ENCODE measurements at regions not wholly inside any gene's neighbourhood (a gene's known extent, or its start where the extent isn't known, plus 50 kb on each side); places are given as distances from the start of the nearest gene placed in this dataset.
"Not testable (repeated sequence)": the region's sequence is repeated elsewhere in the genome, so short reads cannot be mapped to it uniquely, and the experiment has no call there.

DNA sequence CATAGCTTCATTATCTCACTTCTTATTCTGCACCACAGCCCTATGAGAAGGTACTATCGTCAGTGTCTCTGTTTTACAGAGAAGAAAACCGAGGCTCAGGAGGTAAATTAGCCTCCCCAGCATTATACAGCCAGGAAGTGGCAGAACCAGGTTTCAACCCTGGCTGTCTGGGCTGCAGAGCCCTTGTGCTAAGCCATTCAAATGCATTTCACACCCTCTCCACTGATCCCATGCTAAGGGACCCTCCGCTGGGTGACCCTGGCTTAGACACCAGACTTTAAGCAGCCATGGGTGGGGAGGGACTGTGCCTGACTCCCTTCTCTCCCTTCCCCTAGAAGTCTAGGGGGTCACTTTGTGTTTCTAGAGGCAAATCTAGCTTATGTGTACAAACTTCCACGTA lies 87.5 kb downstream of the RRAGC start:
- DNase-seq (ENCODE audit: low read depth in 1 of 2, low spot score in 1 of 2) = no peak
- Histone ChIP-seq H3K4me3 (no peak overlapping the region), H3K27ac (no peak overlapping the region), H3K9me3 (ENCODE audit: low read depth) (no peaks in the 10 kb centered on the region), H3K27me3 (no peaks in the 10 kb centered on the region), H3K36me3 (no peaks in the 10 kb centered on the region), H3K4me1 (ENCODE audit: low read depth) (no peaks in the 10 kb centered on the region)
- TF ChIP-seq, protein P1, sequence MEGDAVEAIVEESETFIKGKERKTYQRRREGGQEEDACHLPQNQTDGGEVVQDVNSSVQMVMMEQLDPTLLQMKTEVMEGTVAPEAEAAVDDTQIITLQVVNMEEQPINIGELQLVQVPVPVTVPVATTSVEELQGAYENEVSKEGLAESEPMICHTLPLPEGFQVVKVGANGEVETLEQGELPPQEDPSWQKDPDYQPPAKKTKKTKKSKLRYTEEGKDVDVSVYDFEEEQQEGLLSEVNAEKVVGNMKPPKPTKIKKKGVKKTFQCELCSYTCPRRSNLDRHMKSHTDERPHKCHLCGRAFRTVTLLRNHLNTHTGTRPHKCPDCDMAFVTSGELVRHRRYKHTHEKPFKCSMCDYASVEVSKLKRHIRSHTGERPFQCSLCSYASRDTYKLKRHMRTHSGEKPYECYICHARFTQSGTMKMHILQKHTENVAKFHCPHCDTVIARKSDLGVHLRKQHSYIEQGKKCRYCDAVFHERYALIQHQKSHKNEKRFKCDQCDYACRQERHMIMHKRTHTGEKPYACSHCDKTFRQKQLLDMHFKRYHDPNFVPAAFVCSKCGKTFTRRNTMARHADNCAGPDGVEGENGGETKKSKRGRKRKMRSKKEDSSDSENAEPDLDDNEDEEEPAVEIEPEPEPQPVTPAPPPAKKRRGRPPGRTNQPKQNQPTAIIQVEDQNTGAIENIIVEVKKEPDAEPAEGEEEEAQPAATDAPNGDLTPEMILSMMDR (IDR thresholded peaks at IDR 0.05; ENCODE audit: low read depth, low read length) = no peak

DNA sequence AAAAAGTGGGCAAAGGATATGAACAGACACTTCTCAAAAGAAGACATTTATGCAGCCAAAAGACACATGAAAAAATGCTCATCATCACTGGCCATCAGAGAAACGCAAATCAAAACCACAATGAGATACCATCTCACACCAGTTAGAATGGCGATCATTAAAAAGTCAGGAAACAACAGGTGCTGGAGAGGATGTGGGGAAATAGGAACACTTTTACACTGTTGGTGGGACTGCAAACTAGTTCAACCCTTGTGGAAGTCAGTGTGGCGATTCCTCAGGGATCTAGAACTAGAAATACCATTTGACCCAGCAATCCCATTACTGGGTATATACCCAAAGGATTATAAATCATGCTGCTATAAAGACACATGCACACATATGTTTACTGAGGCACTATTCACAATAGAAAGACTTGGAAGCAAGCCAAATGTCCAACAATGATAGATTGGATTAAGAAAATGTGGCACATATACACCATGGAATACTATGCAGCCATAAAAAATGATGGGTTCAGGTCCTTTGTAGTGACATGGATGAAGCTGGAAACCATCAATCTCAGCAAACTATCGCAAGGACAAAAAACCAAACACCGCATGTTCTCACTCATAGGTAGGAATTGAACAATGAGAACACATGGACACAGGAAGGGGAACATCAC lies 88.9 kb downstream of the RRAGC start:
- not testable (repeated sequence) for H3K4me3 ChIP-seq; H3K9me3 ChIP-seq (ENCODE audit: low read depth); H3K27me3 ChIP-seq

DNA sequence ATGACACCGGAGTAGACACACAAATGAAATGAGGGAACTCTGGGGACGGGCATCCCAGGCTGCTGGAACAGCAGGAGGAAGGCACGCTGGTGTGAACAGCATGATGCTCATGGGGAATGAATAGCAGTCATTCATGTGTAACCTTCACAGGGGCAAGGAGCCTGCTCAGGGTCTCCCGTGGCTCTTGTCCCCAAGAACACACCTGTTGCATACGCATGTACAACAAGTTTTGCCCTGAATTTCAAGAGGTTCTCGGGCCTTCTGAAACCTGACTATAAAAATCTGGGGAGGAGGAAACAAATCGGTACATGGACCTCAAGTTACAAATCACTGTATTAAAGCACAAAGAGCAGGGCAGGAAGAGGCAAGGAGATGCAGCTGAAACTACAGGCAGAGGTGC lies 93.4 kb downstream of the RRAGC start:
- Histone ChIP-seq H3K9me3 (ENCODE audit: low read depth) (no peaks in the 10 kb centered on the region), H3K4me1 (ENCODE audit: low read depth) (no peaks in the 10 kb centered on the region), H3K27ac (no peak overlapping the region), H3K36me3 (no peaks in the 10 kb centered on the region), H3K4me3 (no peak overlapping the region), H3K27me3 (no peaks in the 10 kb centered on the region)
- DNase-seq (ENCODE audit: low read depth in 1 of 2, low spot score in 1 of 2) = no peak
- TF ChIP-seq, protein P1 (IDR thresholded peaks at IDR 0.05; ENCODE audit: low read depth, low read length) = no peak

More for the DNA sequence above, 88.9 kb downstream of the RRAGC start:
- not testable (repeated sequence) for H3K4me1 ChIP-seq (ENCODE audit: low read depth); H3K36me3 ChIP-seq; H3K27ac ChIP-seq; DNase-seq (ENCODE audit: low read depth in 1 of 2, low spot score in 1 of 2)

- no peaks in the 10 kb centered on the region for H3K27me3 ChIP-seq
- H3K9me3 ChIP-seq (ENCODE audit: low read depth) = no peaks in the 10 kb centered on the region
- no peaks in the 10 kb centered on the region for H3K4me1 ChIP-seq (ENCODE audit: low read depth)
- TF ChIP-seq, protein P1 (IDR thresholded peaks at IDR 0.05; ENCODE audit: low read depth, low read length) = no peak
- H3K4me3 ChIP-seq = no peak overlapping the region
- no peaks in the 10 kb centered on the region for H3K36me3 ChIP-seq
- no peak overlapping the region for H3K27ac ChIP-seq
- no peak for DNase-seq (ENCODE audit: low read depth in 1 of 2, low spot score in 1 of 2)
Measured at GRCh38 chr1:38763121-38763520, 96.5 kb downstream of the RRAGC start.

- Histone ChIP-seq H3K27ac (no peak overlapping the region), H3K27me3 (no peaks in the 10 kb centered on the region), H3K4me1 (ENCODE audit: low read depth) (no peaks in the 10 kb centered on the region), H3K4me3 (no peak overlapping the region), H3K36me3 (no peaks in the 10 kb centered on the region), H3K9me3 (ENCODE audit: low read depth) (no peaks in the 10 kb centered on the region)
- no peak for DNase-seq (ENCODE audit: low read depth in 1 of 2, low spot score in 1 of 2)
- TF ChIP-seq, protein P1 (IDR thresholded peaks at IDR 0.05; ENCODE audit: low read depth, low read length) = no peak
Measured at GRCh38 chr1:38760562-38760961, 99.0 kb downstream of the RRAGC start.

DNA sequence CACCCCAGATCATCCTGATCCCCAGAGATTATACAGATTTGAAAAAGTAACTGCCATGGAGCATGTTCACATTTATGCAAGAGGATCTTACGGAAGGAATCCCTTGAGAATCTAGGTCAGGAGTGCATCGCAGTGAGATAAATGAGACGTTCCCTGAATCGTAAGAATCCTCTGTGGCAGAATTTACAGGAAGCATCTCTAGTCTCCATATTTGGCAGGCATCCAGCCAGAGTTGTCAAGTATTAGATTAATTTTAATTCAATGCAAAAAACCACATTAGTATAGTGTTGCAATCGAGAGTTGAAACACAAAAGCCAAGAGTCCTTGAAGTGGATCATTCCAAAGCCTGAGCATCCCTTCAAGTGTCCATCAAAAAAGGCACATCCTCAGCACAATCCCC lies 100.8 kb downstream of the RRAGC start:
- H3K4me1 ChIP-seq (ENCODE audit: low read depth) = no peaks in the 10 kb centered on the region
- H3K27ac ChIP-seq = no peak overlapping the region
- no peaks in the 10 kb centered on the region for H3K9me3 ChIP-seq (ENCODE audit: low read depth)
- H3K36me3 ChIP-seq = no peaks in the 10 kb centered on the region
- TF ChIP-seq, protein P1 (IDR thresholded peaks at IDR 0.05; ENCODE audit: low read depth, low read length) = no peak
- DNase-seq (ENCODE audit: low read depth in 1 of 2, low spot score in 1 of 2) = peak in 1 of 2 donors; percentile 45
- no peaks in the 10 kb centered on the region for H3K27me3 ChIP-seq
- no peak overlapping the region for H3K4me3 ChIP-seq

All from cardiac muscle cell (in vitro differentiated cells and primary cell).